Right forelimb (tissue), 1 donor: ENCODE measurements at regions not wholly inside any gene's neighbourhood (a gene's known extent, or its start where the extent isn't known, plus 50 kb on each side); places are given as distances from the start of the nearest gene placed in this dataset.

ENCODE experiments used
- DNase-seq: peaks from one replicate; pipeline ENCODE4 v3.0.0-alpha.2; 2018

- DNase-seq, result peak; percentile 69
Observed at GRCh38 chr12:68451261-68452077, 119.3 kb upstream of the MDM1 start.

- DNase-seq, result no peak
Observed at GRCh38 chr12:68452078-68452715, 120.0 kb upstream of the MDM1 start.

- no peak for DNase-seq
Observed at GRCh38 chr12:68453278-68453677, 121.1 kb upstream of the MDM1 start.

GRCh38 chr12:68453876-68454275 is 121.7 kb upstream of the MDM1 start:
- no peak for DNase-seq

GRCh38 chr12:68454892-68455291 is 122.7 kb upstream of the MDM1 start:
- no peak for DNase-seq

- no peak for DNase-seq
Observed at GRCh38 chr12:68455691-68456345, 123.7 kb upstream of the MDM1 start.

GRCh38 chr12:68458866-68459265 is 126.7 kb upstream of the MDM1 start:
- no peak for DNase-seq

- DNase-seq, result no peak
Observed at GRCh38 chr12:68460236-68460635, 128.1 kb upstream of the MDM1 start.

GRCh38 chr12:68461645-68462044 is 129.5 kb upstream of the MDM1 start:
- no peak for DNase-seq

GRCh38 chr12:68462803-68463202 is 130.6 kb upstream of the MDM1 start:
- DNase-seq, result no peak

GRCh38 chr12:68465227-68465626 is 133.1 kb upstream of the MDM1 start:
- DNase-seq, result no peak

GRCh38 chr12:68467514-68467913 is 135.4 kb upstream of the MDM1 start:
- DNase-seq, result no peak

GRCh38 chr12:68468036-68468435 is 135.9 kb upstream of the MDM1 start:
- DNase-seq, result no peak

GRCh38 chr12:68469113-68469512 is 137.0 kb upstream of the MDM1 start:
- no peak for DNase-seq

- no peak for DNase-seq
Observed at GRCh38 chr12:68470664-68471328, 138.6 kb upstream of the MDM1 start.

GRCh38 chr12:68474467-68475204 is 136.1 kb upstream of the RAP1B start:
- DNase-seq, result no peak

- DNase-seq, result no peak
Observed at GRCh38 chr12:68476794-68477193, 133.9 kb upstream of the RAP1B start.

- no peak for DNase-seq
Observed at GRCh38 chr12:68477261-68477772, 133.4 kb upstream of the RAP1B start.

GRCh38 chr12:68477906-68478305 is 132.8 kb upstream of the RAP1B start:
- DNase-seq, result no peak

- no peak for DNase-seq
Observed at GRCh38 chr12:68478516-68479260, 132.0 kb upstream of the RAP1B start.

GRCh38 chr12:68479261-68479895 is 131.3 kb upstream of the RAP1B start:
- DNase-seq, result no peak
